LNCaP clone FGC (cell line): ENCODE measurements at regions not wholly inside any gene's neighbourhood (a gene's known extent, or its start where the extent isn't known, plus 50 kb on each side); places are given as distances from the start of the nearest gene placed in this dataset.

ENCODE experiments used
- DNase-seq: peaks from one replicate; pipeline ENCODE4 v3.0.0-alpha.2; 2011; ENCODE audit warnings: low read depth
- H3K4me3 ChIP-seq: 2 replicates; pipeline ENCODE4 v1.5.1; 2011; ENCODE audit warnings: mild to moderate bottlenecking, low read depth, low read length, control low read depth
- TF ChIP-seq, protein P1 (sequence below): IDR thresholded peaks from 2 replicates; pipeline ENCODE4 v1.5.1; 2012; ENCODE audit warnings: mild to moderate bottlenecking; ENCODE audit not compliant: control insufficient read depth, insufficient read depth; ENCODE audit errors: extremely low read depth

DNA sequence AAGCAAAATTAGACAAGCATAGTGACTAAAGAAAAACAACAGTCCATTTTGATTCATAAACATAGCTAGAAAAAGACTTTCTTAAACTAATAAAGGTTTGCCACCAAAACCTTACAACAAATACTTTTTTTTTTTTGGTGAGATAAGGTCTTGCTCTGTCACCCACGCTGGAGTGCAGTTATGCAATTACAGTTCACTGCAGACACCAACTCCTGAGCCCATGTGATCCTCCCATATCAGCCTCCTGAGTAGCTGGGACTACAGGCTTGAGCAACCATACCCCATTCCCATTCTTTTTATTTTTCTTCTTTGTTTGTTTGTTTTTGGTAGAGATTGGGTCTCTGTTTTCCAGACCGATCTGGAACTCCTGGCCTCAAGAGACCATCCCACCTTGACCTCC lies 247.2 kb upstream of the ADGRL3 start:
- DNase-seq: no peak
- TF ChIP-seq, protein P1, sequence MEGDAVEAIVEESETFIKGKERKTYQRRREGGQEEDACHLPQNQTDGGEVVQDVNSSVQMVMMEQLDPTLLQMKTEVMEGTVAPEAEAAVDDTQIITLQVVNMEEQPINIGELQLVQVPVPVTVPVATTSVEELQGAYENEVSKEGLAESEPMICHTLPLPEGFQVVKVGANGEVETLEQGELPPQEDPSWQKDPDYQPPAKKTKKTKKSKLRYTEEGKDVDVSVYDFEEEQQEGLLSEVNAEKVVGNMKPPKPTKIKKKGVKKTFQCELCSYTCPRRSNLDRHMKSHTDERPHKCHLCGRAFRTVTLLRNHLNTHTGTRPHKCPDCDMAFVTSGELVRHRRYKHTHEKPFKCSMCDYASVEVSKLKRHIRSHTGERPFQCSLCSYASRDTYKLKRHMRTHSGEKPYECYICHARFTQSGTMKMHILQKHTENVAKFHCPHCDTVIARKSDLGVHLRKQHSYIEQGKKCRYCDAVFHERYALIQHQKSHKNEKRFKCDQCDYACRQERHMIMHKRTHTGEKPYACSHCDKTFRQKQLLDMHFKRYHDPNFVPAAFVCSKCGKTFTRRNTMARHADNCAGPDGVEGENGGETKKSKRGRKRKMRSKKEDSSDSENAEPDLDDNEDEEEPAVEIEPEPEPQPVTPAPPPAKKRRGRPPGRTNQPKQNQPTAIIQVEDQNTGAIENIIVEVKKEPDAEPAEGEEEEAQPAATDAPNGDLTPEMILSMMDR: no peak
- H3K4me3 ChIP-seq: no peak overlapping the region

DNA sequence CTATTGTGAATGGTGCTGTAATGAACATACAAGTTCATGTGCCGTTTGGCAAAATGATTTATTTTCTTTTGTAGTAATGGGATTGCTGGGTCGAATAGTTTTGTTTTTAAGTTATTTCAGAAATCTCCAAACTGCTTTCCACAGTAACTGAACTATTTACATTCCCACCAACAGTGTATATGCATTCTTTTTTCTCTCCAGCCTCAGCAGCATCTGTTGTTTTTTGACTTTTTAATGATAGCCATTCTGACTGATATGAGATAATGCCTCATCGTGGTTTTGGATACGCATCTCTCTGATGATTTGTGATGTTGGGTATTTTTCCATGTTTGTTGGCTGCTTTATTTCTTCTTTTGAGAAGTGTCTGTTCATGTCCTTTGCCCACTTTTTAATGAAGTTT lies 246.3 kb upstream of the ADGRL3 start:
- TF ChIP-seq, protein P1: no peak

DNA sequence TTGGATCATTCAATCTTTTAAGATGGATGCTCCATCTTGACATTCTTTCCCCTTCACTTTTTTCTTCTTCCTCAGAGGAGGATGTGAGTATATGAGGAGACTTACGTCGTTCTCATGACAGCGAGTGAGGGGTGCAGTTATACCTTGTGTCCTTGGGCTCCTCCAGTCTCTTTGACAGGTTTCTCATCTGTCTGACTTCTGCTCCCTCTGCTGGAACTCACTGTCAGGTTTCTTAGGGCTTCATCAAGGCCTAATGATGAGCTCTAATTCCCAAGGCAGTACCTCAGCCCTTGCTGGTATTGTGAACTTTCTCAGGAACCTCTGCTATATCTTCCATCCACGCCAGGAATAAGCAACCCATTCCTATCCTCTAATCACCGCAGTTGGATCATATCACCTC lies 237.8 kb upstream of the ADGRL3 start:
- TF ChIP-seq, protein P1: peak; percentile 30
- DNase-seq: no peak
- H3K4me3 ChIP-seq: no peak overlapping the region

More for the DNA sequence above, 246.3 kb upstream of the ADGRL3 start:
- no peak overlapping the region for H3K4me3 ChIP-seq
- DNase-seq: no peak

DNA sequence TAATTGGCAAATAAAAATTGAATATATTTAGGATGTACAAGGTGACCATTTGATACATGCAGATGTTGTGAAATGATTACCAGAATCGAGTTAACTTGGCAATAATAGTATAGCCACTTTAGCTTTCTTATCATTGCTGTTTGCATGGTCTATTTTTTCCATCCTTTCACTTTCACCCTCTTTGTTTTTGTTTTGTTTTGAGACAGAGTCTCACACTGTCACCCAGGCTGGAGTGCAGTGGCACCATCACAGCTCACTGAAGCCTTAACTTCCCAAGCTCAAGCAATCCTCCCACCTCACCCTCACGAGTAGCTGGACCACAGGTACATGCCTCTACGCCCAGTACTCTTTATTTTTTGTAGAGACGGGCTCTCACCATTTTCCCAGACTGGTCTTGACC lies 218.6 kb upstream of the ADGRL3 start:
- no peak for DNase-seq
- no peak overlapping the region for H3K4me3 ChIP-seq
- TF ChIP-seq, protein P1: no peak

DNA sequence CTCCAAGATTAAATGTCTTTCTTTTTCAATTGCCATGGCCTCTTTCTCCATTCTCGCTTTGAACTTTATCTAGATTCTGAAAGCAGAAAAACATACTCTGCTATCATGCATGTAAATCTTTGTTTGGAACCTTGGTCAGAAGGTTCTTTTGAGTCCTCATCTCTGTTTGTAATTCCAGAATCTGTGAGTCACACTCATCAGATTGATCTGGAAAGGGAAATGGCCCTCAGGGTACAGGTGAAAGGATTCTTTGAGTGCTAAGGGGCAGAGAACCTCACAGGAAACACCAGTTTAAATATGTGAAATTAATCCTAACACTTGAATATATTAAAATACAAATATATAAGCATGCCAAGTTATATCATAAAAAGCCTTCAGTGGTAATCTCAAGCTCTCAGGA lies 211.0 kb upstream of the ADGRL3 start:
- H3K4me3 ChIP-seq: no peak overlapping the region
- TF ChIP-seq, protein P1: no peak
- no peak for DNase-seq

DNA sequence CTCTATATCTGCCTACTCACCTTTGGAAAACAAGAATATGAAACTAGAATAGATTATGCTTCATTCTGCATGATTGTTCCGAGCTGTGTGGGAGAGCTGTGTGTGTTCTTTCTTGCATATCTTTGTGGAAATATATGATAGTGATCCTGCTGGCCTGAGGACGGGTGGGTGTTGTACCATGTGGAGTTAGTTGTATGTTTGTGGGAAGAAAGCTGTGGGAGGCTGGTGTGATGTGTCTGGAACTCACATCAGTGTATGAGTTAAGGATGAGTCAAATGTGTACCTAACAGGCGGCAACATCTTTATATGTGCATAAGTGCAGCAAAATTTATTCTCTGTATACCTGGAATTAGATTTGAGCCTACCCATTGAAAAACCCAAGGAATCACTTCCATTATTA lies 208.1 kb upstream of the ADGRL3 start:
- TF ChIP-seq, protein P1: no peak
- DNase-seq: no peak
- H3K4me3 ChIP-seq: no peak overlapping the region

DNA sequence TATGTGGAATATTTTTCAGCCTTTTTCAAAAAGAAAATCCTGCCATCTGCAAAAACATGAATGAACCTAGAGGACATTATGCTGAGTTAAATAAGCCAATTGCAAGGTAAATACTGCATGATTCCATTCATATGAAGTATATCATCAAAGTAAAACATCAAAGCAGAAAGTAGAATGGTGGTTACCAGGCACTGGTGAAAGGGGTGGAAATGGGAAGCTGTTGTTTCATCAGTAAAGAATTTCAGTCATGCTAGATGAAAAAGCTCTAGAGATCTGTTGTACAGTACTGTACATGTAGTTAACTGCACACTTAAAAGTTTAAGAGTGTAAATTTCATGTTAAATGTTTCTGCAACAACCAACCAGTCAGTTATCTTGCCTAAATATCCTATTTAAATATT lies 196.8 kb upstream of the ADGRL3 start:
- DNase-seq: no peak
- H3K4me3 ChIP-seq: no peak overlapping the region
- TF ChIP-seq, protein P1: no peak
